Keratinocyte (primary cell): ENCODE measurements at regions not wholly inside any gene's neighbourhood (a gene's known extent, or its start where the extent isn't known, plus 50 kb on each side); places are given as distances from the start of the nearest gene placed in this dataset.

Source experiments
- DNase-seq: peaks from one replicate; pipeline ENCODE4 v3.0.0-alpha.2; 2011; ENCODE audit warnings: low read depth, missing footprints, low spot score
- FAIRE-seq: peaks from 2 replicates; lab custom pipeline; 2011; peaks lifted over from hg19 to GRCh38; lab: Jason Lieb, UNC
- H2AFZ ChIP-seq: 2 replicates; pipeline ENCODE4 v1.6.0; 2012; ENCODE audit warnings: low read length, control low read depth, inconsistent platforms; ENCODE audit not compliant: control insufficient read depth
- H3K27ac ChIP-seq: 2 replicates; pipeline ENCODE4 v1.5.1; 2011; ENCODE audit warnings: low read length; ENCODE audit not compliant: control insufficient read depth, insufficient read depth
- H3K27me3 ChIP-seq: 3 replicates; pipeline ENCODE4 v1.6.0; 2011; ENCODE audit warnings: low read length; ENCODE audit not compliant: control insufficient read depth, insufficient read depth; ENCODE audit errors: extremely low read depth
- H3K36me3 ChIP-seq, 2 experiments: 2 replicates in 1 of 2; 3 replicates in 1 of 2; pipeline ENCODE4 v1.5.1; 2011; ENCODE audit warnings: low read length in 2 of 2, mild to moderate bottlenecking in 1 of 2; ENCODE audit not compliant: control insufficient read depth in 2 of 2, insufficient read depth in 2 of 2; ENCODE audit errors: extremely low read depth in 1 of 2
- H3K4me1 ChIP-seq: 3 replicates; pipeline ENCODE4 v1.5.1; 2011; ENCODE audit warnings: low read length; ENCODE audit not compliant: control insufficient read depth, insufficient read depth; ENCODE audit errors: extremely low read depth
- H3K4me2 ChIP-seq: 3 replicates; pipeline ENCODE4 v1.6.0; 2011; ENCODE audit warnings: low read depth, low read length; ENCODE audit not compliant: control insufficient read depth, insufficient read depth; ENCODE audit errors: extremely low read depth
- H3K4me3 ChIP-seq, 3 experiments: fragments of 200-600 bp in 1 of 3; sonication (generic) in 1 of 3; 2 replicates in 2 of 3; 3 replicates in 1 of 3; pipeline ENCODE4 v1.5.1; 2011 to 2016; ENCODE audit warnings: low read length in 3 of 3, mild to moderate bottlenecking in 3 of 3, control low read depth in 2 of 3, inconsistent platforms in 1 of 3, low read depth in 1 of 3, mixed read lengths in 1 of 3, mixed run types in 1 of 3, moderate library complexity in 1 of 3; ENCODE audit not compliant: control insufficient read depth in 2 of 3, insufficient read depth in 2 of 3; ENCODE audit errors: extremely low read depth in 1 of 3
- H3K79me2 ChIP-seq: 2 replicates; pipeline ENCODE4 v1.6.0; 2012; ENCODE audit warnings: low read length; ENCODE audit not compliant: control insufficient read depth, insufficient read depth
- H3K9ac ChIP-seq: 3 replicates; pipeline ENCODE4 v1.6.0; 2011; ENCODE audit warnings: low read length; ENCODE audit not compliant: control insufficient read depth, insufficient read depth; ENCODE audit errors: extremely low read depth
- H3K9me1 ChIP-seq: 3 replicates; pipeline ENCODE4 v1.6.0; 2011; ENCODE audit warnings: low read length; ENCODE audit not compliant: control insufficient read depth, insufficient read depth; ENCODE audit errors: extremely low read depth
- H3K9me3 ChIP-seq: 2 replicates; pipeline ENCODE4 v1.5.1; 2012; ENCODE audit warnings: low read depth, low read length; ENCODE audit not compliant: control insufficient read depth
- H4K20me1 ChIP-seq: 3 replicates; pipeline ENCODE4 v1.6.0; 2011; ENCODE audit warnings: low read length; ENCODE audit not compliant: control insufficient read depth, insufficient read depth; ENCODE audit errors: extremely low read depth
- CTCF ChIP-seq, 3 experiments: IDR thresholded peaks in 1 of 3; conservative IDR thresholded peaks in 1 of 3; optimal IDR thresholded peaks in 1 of 3; 2 replicates in 2 of 3; 3 replicates in 1 of 3; pipeline versions ENCODE3 to v1.5.1; 2011; ENCODE audit warnings: low read length in 3 of 3, mild to moderate bottlenecking in 3 of 3, moderate library complexity in 2 of 3, control low read depth in 1 of 3, inconsistent platforms in 1 of 3; ENCODE audit not compliant: insufficient read depth in 2 of 3; ENCODE audit errors: extremely low read depth in 1 of 3
- EZH2 ChIP-seq: IDR thresholded peaks from one replicate; pipeline ENCODE4 v1.6.1; 2012; ENCODE audit warnings: inconsistent platforms, mild to moderate bottlenecking, low read length, moderate library complexity
- dilution Hi-C: fragments of 300-500 bp; cut with MboI; formaldehyde crosslinking; loops from one replicate; pipeline ENCODE4 v1.7.0; 2020; ENCODE audit warnings: low sequenced_read_pairs; ENCODE audit not compliant: extremely low pct_ligation_motif_present

GRCh38 chr6:145075425-145075824 is 659.9 kb downstream of the EPM2A start:
- H2AFZ ChIP-seq: no peak overlapping the region
- DNase-seq: no peak
- H3K27me3 ChIP-seq: no peaks in the 10 kb centered on the region
- H3K9me3 ChIP-seq: no peaks in the 10 kb centered on the region
- no peak overlapping the region for H3K4me3 ChIP-seq
- H3K4me2 ChIP-seq: no peak overlapping the region
- dilution Hi-C loops: no loop called here
- no peaks in the 10 kb centered on the region for H3K36me3 ChIP-seq
- no peaks in the 10 kb centered on the region for H3K4me1 ChIP-seq
- no peaks in the 10 kb centered on the region for H3K9me1 ChIP-seq
- no peak for FAIRE-seq
- H3K79me2 ChIP-seq: no peaks in the 10 kb centered on the region
- TF ChIP-seq CTCF (optimal IDR thresholded peaks at IDR 0.05 in 1 of 3, IDR thresholded peaks at IDR 0.05 in 1 of 3, conservative IDR thresholded peaks at IDR 0.05 in 1 of 3; ENCODE audit: extremely low read depth in 1 of 3, insufficient read depth in 2 of 3, low read length in 3 of 3) (no peak), EZH2 (no peak)
- no peak overlapping the region for H3K9ac ChIP-seq
- no peak overlapping the region for H3K27ac ChIP-seq
- H4K20me1 ChIP-seq: no peaks in the 10 kb centered on the region

- H3K79me2 ChIP-seq: no peaks in the 10 kb centered on the region
- no peaks in the 10 kb centered on the region for H3K36me3 ChIP-seq
- no peak overlapping the region for H3K9ac ChIP-seq
- no peak for FAIRE-seq
- H3K9me3 ChIP-seq: no peaks in the 10 kb centered on the region
- TF ChIP-seq EZH2 (no peak), CTCF (optimal IDR thresholded peaks at IDR 0.05 in 1 of 3, IDR thresholded peaks at IDR 0.05 in 1 of 3, conservative IDR thresholded peaks at IDR 0.05 in 1 of 3; ENCODE audit: extremely low read depth in 1 of 3, insufficient read depth in 2 of 3, low read length in 3 of 3) (no peak)
- H4K20me1 ChIP-seq: no peaks in the 10 kb centered on the region
- dilution Hi-C loops: no loop called here
- H3K4me3 ChIP-seq: no peak overlapping the region
- H3K27me3 ChIP-seq: no peaks in the 10 kb centered on the region
- H3K4me2 ChIP-seq: no peak overlapping the region
- H2AFZ ChIP-seq: no peak overlapping the region
- H3K27ac ChIP-seq: no peak overlapping the region
- DNase-seq: no peak
- no peaks in the 10 kb centered on the region for H3K9me1 ChIP-seq
- no peaks in the 10 kb centered on the region for H3K4me1 ChIP-seq
Observed at GRCh38 chr6:145076115-145076841, 659.0 kb downstream of the EPM2A start.
